Osteocyte (in vitro differentiated cells): ENCODE measurements at regions not wholly inside any gene's neighbourhood (a gene's known extent, or its start where the extent isn't known, plus 50 kb on each side); places are given as distances from the start of the nearest gene placed in this dataset.

Source experiments
- DNase-seq: peaks from one replicate; pipeline ENCODE4 v3.0.0; 2021; ENCODE audit warnings: mixed read lengths; ENCODE audit not compliant: unreplicated experiment; ENCODE audit errors: extremely low spot score
- H3K27ac Mint-ChIP-seq: one replicate; pipeline ENCODE4 v1.8.0; 2021; ENCODE audit warnings: mild to moderate bottlenecking, mixed read lengths; ENCODE audit not compliant: unreplicated experiment
- H3K27me3 Mint-ChIP-seq: one replicate; pipeline ENCODE4 v1.8.0; 2021; ENCODE audit warnings: mixed read lengths; ENCODE audit not compliant: unreplicated experiment
- H3K36me3 Mint-ChIP-seq: one replicate; pipeline ENCODE4 v1.8.0; 2021; ENCODE audit warnings: mixed read lengths; ENCODE audit not compliant: unreplicated experiment
- H3K4me1 Mint-ChIP-seq: one replicate; pipeline ENCODE4 v1.8.0; 2021; ENCODE audit warnings: mixed read lengths; ENCODE audit not compliant: unreplicated experiment
- H3K4me3 Mint-ChIP-seq: one replicate; pipeline ENCODE4 v1.8.0; 2021; ENCODE audit warnings: mild to moderate bottlenecking, moderate library complexity, mixed read lengths; ENCODE audit not compliant: unreplicated experiment
- H3K9me3 Mint-ChIP-seq: one replicate; pipeline ENCODE4 v1.8.0; 2021; ENCODE audit warnings: mixed read lengths; ENCODE audit not compliant: unreplicated experiment
- CTCF ChIP-seq: fragments of 200-600 bp; sonication (generic); IDR thresholded peaks from 2 replicates; pipeline ENCODE4 v1.5.0; 2021; ENCODE audit warnings: antibody characterized with exemption, mild to moderate bottlenecking, moderate library complexity

- H3K27ac Mint-ChIP-seq: no peak overlapping the region
- no peaks in the 10 kb centered on the region for H3K36me3 Mint-ChIP-seq
- H3K4me3 Mint-ChIP-seq: no peak overlapping the region
- H3K27me3 Mint-ChIP-seq: peaks cover 91% of the 10 kb centered on the region
- no peak for DNase-seq
- peaks cover 9% of the 10 kb centered on the region for H3K4me1 Mint-ChIP-seq
- TF ChIP-seq CTCF: no peak
- no peaks in the 10 kb centered on the region for H3K9me3 Mint-ChIP-seq
Measured at GRCh38 chr4:41866799-41867677, 68.2 kb upstream of the TMEM33 start.

DNA sequence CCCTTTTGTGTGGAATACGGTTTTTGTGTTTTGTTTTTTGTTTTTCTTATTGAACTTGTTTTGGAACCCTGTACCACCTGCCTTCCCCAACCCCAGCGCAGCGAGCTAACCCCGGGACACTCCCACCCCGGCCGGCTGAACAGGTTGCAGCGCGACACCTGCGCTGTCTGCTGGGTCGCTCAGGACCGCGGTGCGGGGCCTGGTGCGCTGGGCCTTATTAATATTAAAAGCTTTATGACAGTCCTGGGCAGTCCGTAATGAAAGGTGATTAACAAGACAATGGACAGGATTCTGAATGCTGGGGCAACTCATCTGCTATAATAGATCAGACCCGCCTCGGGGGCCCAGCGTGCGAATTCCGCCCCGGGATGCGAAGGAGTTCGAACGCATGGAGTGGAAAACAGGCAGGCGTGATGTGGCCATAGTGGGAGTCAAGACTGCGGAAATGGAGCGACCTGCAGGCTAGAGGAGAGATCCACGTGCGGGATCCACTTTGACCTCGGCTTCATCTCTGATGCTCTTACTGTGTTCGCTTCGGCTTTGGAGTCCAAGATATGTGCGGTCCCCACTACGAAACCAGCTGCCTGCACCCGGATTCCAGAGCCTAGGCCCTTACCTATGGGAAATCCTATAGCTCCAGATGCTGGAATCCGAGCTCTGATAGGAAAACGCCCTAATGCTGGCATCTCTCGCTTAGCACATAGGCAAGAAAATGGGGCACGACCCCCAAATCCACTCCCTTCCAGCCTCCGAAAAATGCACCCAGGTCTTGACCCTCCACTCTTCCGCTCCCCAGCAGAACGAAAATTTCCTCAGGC is 69.0 kb upstream of the TMEM33 start:
- Mint-ChIP-seq H3K36me3 (no peaks in the 10 kb centered on the region), H3K9me3 (no peaks in the 10 kb centered on the region), H3K27me3 (peaks cover 91% of the 10 kb centered on the region), H3K27ac (no peak overlapping the region), H3K4me1 (peaks cover 9% of the 10 kb centered on the region), H3K4me3 (no peak overlapping the region)
- TF ChIP-seq CTCF: no peak
- no peak for DNase-seq

DNA sequence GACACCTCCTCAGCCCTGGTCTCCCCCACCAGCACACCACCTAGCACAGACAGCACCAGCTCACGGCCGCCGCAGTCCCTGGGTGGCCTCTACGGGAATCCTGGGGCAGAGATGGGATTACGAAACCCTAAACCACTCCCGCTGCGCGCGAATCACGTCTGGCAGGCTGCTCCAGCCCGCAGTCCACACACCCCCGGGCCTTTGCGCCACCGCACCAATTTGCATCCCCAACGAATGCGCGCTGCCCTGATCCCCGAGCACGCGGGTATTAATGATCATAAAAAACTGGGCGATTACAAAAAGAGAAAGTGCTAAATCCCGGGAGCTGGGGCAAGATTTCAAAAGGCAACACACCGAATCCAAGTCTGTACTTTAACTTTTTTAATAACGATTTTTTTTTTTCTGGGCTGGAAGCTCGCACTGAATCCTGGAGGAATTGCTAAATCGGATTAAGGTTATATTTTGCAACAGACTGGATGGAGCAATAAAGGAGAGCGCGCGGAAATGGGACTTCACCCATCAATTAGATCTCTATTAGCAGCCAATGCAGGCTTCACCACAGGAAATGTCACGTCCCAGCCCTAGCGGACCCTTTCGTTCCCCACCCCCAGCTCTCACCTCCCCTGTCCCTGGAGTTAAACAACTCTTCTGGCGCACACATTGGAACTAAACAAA is 69.8 kb upstream of the TMEM33 start:
- peaks cover 88% of the 10 kb centered on the region for H3K27me3 Mint-ChIP-seq

GRCh38 chr4:41859087-41859486 is 76.1 kb upstream of the TMEM33 start:
- Mint-ChIP-seq H3K4me1 (no peaks in the 10 kb centered on the region), H3K36me3 (no peaks in the 10 kb centered on the region), H3K9me3 (no peaks in the 10 kb centered on the region), H3K27me3 (peaks cover 72% of the 10 kb centered on the region), H3K4me3 (no peak overlapping the region), H3K27ac (no peak overlapping the region)
- DNase-seq: no peak
- no peak for TF ChIP-seq CTCF

More for the DNA sequence above, 69.8 kb upstream of the TMEM33 start:
- TF ChIP-seq CTCF: no peak
- peaks cover 9% of the 10 kb centered on the region for H3K4me1 Mint-ChIP-seq
- H3K4me3 Mint-ChIP-seq: no peak overlapping the region
- no peaks in the 10 kb centered on the region for H3K9me3 Mint-ChIP-seq
- no peak for DNase-seq
- H3K27ac Mint-ChIP-seq: no peak overlapping the region
- no peaks in the 10 kb centered on the region for H3K36me3 Mint-ChIP-seq
